MM.1S (cell line): ENCODE measurements at regions not wholly inside any gene's neighbourhood (a gene's known extent, or its start where the extent isn't known, plus 50 kb on each side); places are given as distances from the start of the nearest gene placed in this dataset.

Source experiments
- CTCF ChIP-seq: fragments of 300-600 bp; sonication (generic); IDR thresholded peaks from 2 replicates; pipeline ENCODE4 v1.5.1; 2016; ENCODE audit warnings: antibody characterized with exemption, low read length, mixed read lengths
- EZH2 ChIP-seq: fragments of 300-600 bp; sonication (generic); optimal IDR thresholded peaks from 2 replicates; pipeline ENCODE3; 2017; ENCODE audit warnings: low read depth, mild to moderate bottlenecking, antibody characterized with exemption, low read length, mixed read lengths
- EZH2phosphoT487 ChIP-seq: fragments of 300-600 bp; sonication (generic); IDR thresholded peaks from 2 replicates; pipeline ENCODE4 v1.6.1; 2018; ENCODE audit warnings: antibody characterized with exemption, low read length

- TF ChIP-seq CTCF = no peak
- no peak for TF ChIP-seq EZH2
- no peak for TF ChIP-seq EZH2phosphoT487
Observed at GRCh38 chr21:33155422-33155821, 74.3 kb upstream of the IFNAR2 start.
